Colonic mucosa (tissue), 4 donors: ENCODE measurements at regions not wholly inside any gene's neighbourhood (a gene's known extent, or its start where the extent isn't known, plus 50 kb on each side); places are given as distances from the start of the nearest gene placed in this dataset.

Source experiments
- DNase-seq: peaks from one replicate; pipeline ENCODE4 v3.0.0-alpha.2; 2020
- H3K27ac ChIP-seq: fragments of 200-600 bp; one replicate; pipeline ENCODE4 v1.8.0; 2021
- H3K27me3 ChIP-seq: fragments of 200-600 bp; one replicate; pipeline ENCODE4 v1.8.0; 2021
- H3K36me3 ChIP-seq: fragments of 200-600 bp; one replicate; pipeline ENCODE4 v1.8.0; 2021
- H3K4me1 ChIP-seq: fragments of 200-600 bp; one replicate; pipeline ENCODE4 v1.8.0; 2021; ENCODE audit warnings: mild to moderate bottlenecking
- H3K4me3 ChIP-seq: fragments of 200-600 bp; one replicate; pipeline ENCODE4 v1.8.0; 2021
- H3K9ac ChIP-seq, 2 donors: one replicate each; pipeline ENCODE4 v1.7.0; 2013; ENCODE audit warnings: control low read depth in 2 of 2, low read depth in 2 of 2, low read length in 2 of 2
- H3K9me3 ChIP-seq: fragments of 200-600 bp; one replicate; pipeline ENCODE4 v1.8.0; 2021
- intact Hi-C: fragments of 100-400 bp; cut with DNase I; formaldehyde crosslinking; loops from one replicate; pipeline ENCODE4 v1.14.1; 2022
- TF ChIP-seq, protein P1 (sequence below): fragments of 200-600 bp; IDR thresholded peaks from one replicate; pipeline ENCODE4 v1.8.0; 2022; ENCODE audit warnings: antibody characterized with exemption, mild to moderate bottlenecking
- donor health status: healthy.
- donor health status: DM: no; HTN: no; CAD: no.
- donor health status: DM: no; HTN: no; CAD: no.

GRCh38 chr12:127896661-127897060 lies 370.3 kb upstream of the TMEM132C start:
- DNase-seq = no peak
- TF ChIP-seq, protein P1, sequence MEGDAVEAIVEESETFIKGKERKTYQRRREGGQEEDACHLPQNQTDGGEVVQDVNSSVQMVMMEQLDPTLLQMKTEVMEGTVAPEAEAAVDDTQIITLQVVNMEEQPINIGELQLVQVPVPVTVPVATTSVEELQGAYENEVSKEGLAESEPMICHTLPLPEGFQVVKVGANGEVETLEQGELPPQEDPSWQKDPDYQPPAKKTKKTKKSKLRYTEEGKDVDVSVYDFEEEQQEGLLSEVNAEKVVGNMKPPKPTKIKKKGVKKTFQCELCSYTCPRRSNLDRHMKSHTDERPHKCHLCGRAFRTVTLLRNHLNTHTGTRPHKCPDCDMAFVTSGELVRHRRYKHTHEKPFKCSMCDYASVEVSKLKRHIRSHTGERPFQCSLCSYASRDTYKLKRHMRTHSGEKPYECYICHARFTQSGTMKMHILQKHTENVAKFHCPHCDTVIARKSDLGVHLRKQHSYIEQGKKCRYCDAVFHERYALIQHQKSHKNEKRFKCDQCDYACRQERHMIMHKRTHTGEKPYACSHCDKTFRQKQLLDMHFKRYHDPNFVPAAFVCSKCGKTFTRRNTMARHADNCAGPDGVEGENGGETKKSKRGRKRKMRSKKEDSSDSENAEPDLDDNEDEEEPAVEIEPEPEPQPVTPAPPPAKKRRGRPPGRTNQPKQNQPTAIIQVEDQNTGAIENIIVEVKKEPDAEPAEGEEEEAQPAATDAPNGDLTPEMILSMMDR = no peak
- Histone ChIP-seq H3K4me3 (no peak overlapping the region), H3K9ac (no peak overlapping the region), H3K27ac (no peak overlapping the region), H3K36me3 (no peaks in the 10 kb centered on the region), H3K9me3 (no peaks in the 10 kb centered on the region), H3K4me1 (no peaks in the 10 kb centered on the region), H3K27me3 (no peaks in the 10 kb centered on the region)
- intact Hi-C loops = no loop called here

- intact Hi-C loops = no loop called here
- no peak overlapping the region for H3K4me3 ChIP-seq
- H3K4me1 ChIP-seq = no peaks in the 10 kb centered on the region
- H3K27ac ChIP-seq = no peak overlapping the region
- H3K9ac ChIP-seq = no peak overlapping the region
- no peaks in the 10 kb centered on the region for H3K27me3 ChIP-seq
- H3K9me3 ChIP-seq = no peaks in the 10 kb centered on the region
- no peaks in the 10 kb centered on the region for H3K36me3 ChIP-seq
- no peak for DNase-seq
- TF ChIP-seq, protein P1 = no peak
These were observed 368.4 kb upstream of the TMEM132C start for GRCh38 chr12:127898616-127899015.

- TF ChIP-seq, protein P1 = no peak
These were observed 367.0 kb upstream of the TMEM132C start for GRCh38 chr12:127899971-127900370.

DNA sequence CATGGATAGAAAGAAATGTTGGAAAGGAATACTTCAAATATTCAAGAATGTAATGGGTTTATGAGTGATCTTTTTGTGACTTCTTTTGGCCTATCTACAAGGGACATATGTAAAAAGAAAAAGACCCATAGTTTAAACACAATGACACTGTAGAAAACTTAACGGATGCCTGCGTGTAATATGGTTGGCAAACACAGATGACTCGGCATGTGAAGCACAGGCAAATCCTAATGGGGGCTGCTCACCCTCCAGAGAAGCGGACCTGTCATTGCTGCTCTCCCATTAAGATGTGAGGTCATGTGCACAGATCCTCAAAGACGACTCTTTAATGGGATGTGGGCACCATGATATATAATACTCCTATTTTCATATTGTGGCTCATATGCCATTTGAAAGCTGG lies 366.6 kb upstream of the TMEM132C start:
- TF ChIP-seq, protein P1 = no peak

More at GRCh38 chr12:127899971-127900370, 367.0 kb upstream of the TMEM132C start:
- no peak for DNase-seq
- intact Hi-C loops = no loop called here
- Histone ChIP-seq H3K4me1 (no peaks in the 10 kb centered on the region), H3K9ac (no peak overlapping the region), H3K9me3 (no peaks in the 10 kb centered on the region), H3K36me3 (no peaks in the 10 kb centered on the region), H3K4me3 (no peak overlapping the region), H3K27ac (no peak overlapping the region), H3K27me3 (no peaks in the 10 kb centered on the region)

GRCh38 chr12:127903146-127903545 lies 363.8 kb upstream of the TMEM132C start:
- H3K9me3 ChIP-seq = no peaks in the 10 kb centered on the region
- DNase-seq = no peak
- TF ChIP-seq, protein P1 = no peak
- H3K9ac ChIP-seq = no peak overlapping the region
- H3K27me3 ChIP-seq = no peaks in the 10 kb centered on the region
- H3K36me3 ChIP-seq = no peaks in the 10 kb centered on the region
- H3K4me3 ChIP-seq = no peak overlapping the region
- no peak overlapping the region for H3K27ac ChIP-seq
- no peaks in the 10 kb centered on the region for H3K4me1 ChIP-seq
- intact Hi-C loops = no loop called here

More for the DNA sequence above, 366.6 kb upstream of the TMEM132C start:
- H3K27me3 ChIP-seq = no peaks in the 10 kb centered on the region
- H3K4me3 ChIP-seq = no peak overlapping the region
- DNase-seq = no peak
- intact Hi-C loops = no loop called here
- no peaks in the 10 kb centered on the region for H3K4me1 ChIP-seq
- no peak overlapping the region for H3K27ac ChIP-seq
- H3K9me3 ChIP-seq = no peaks in the 10 kb centered on the region
- H3K9ac ChIP-seq = no peak overlapping the region
- no peaks in the 10 kb centered on the region for H3K36me3 ChIP-seq

DNA sequence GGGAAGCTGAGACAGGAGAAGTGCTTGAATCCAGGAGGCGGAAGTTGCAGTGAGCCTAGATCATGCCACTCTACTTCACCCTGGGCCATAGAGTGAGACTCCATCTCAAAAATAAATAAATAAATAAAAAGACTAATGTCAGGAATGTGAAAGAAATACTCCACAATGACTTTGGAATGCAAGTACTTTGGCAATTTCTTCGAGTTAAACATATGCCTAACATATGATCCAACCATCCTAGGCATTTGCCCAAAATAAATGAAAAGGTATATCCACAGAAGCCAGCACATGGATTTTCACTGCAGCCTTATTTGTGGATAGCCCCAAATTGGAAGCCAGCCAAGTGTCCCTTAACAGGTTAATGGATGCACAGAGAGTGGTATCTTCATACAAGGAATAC lies 357.9 kb upstream of the TMEM132C start:
- no peak overlapping the region for H3K4me3 ChIP-seq
- no peak for DNase-seq
- H3K36me3 ChIP-seq = no peaks in the 10 kb centered on the region
- H3K9me3 ChIP-seq = no peaks in the 10 kb centered on the region
- intact Hi-C loops = no loop called here
- TF ChIP-seq, protein P1 = no peak
- H3K9ac ChIP-seq = no peak overlapping the region
- no peaks in the 10 kb centered on the region for H3K27me3 ChIP-seq
- no peaks in the 10 kb centered on the region for H3K4me1 ChIP-seq
- H3K27ac ChIP-seq = no peak overlapping the region
